GM12874 (cell line): ENCODE measurements at regions not wholly inside any gene's neighbourhood (a gene's known extent, or its start where the extent isn't known, plus 50 kb on each side); places are given as distances from the start of the nearest gene placed in this dataset.

ENCODE experiments used
- CTCF ChIP-seq: IDR thresholded peaks from 2 replicates; pipeline ENCODE4 v1.5.1; 2011; ENCODE audit warnings: low read depth, mild to moderate bottlenecking, control low read depth, low read length, moderate library complexity; ENCODE audit not compliant: insufficient read depth

- no peak for TF ChIP-seq CTCF
These were observed 1200.5 kb downstream of the BRD1 start for GRCh38 chr22:48627203-48627602.

GRCh38 chr22:48624401-48624800, 1203.3 kb downstream of the BRD1 start:
- TF ChIP-seq CTCF = no peak

- TF ChIP-seq CTCF = no peak
These were observed 1204.7 kb downstream of the BRD1 start for GRCh38 chr22:48622891-48623545.

- no peak for TF ChIP-seq CTCF
These were observed 1206.6 kb downstream of the BRD1 start for GRCh38 chr22:48621085-48621484.

GRCh38 chr22:48619721-48620120, 1208.0 kb downstream of the BRD1 start:
- no peak for TF ChIP-seq CTCF

GRCh38 chr22:48618326-48618725, 1209.3 kb downstream of the BRD1 start:
- no peak for TF ChIP-seq CTCF

- no peak for TF ChIP-seq CTCF
These were observed 1211.0 kb downstream of the BRD1 start for GRCh38 chr22:48616656-48617055.
